ENCODE measurements at regions not wholly inside any gene's neighbourhood (a gene's known extent, or its start where the extent isn't known, plus 50 kb on each side); places are given as distances from the start of the nearest gene placed in this dataset.

DNA sequence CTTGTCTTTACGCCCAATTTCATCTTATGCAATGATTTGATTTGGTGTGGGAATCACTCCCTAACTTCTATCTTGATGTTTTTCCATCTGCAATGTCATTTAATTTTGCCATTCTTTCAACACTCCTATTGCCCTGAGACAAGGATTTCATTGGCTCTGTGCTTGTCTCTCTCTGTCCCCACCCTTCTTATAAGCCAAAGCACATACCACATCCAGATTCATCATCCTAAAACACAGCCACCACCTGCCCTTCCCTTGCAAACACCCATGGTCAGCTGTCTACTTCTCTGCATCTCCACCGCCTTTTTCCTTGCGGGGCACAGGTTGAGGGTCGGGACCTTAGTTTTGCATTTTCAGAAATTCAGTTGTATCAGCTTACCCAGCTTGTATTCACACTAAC lies 225.8 kb upstream of the SOX21 start:
- TF ChIP-seq, protein P1, sequence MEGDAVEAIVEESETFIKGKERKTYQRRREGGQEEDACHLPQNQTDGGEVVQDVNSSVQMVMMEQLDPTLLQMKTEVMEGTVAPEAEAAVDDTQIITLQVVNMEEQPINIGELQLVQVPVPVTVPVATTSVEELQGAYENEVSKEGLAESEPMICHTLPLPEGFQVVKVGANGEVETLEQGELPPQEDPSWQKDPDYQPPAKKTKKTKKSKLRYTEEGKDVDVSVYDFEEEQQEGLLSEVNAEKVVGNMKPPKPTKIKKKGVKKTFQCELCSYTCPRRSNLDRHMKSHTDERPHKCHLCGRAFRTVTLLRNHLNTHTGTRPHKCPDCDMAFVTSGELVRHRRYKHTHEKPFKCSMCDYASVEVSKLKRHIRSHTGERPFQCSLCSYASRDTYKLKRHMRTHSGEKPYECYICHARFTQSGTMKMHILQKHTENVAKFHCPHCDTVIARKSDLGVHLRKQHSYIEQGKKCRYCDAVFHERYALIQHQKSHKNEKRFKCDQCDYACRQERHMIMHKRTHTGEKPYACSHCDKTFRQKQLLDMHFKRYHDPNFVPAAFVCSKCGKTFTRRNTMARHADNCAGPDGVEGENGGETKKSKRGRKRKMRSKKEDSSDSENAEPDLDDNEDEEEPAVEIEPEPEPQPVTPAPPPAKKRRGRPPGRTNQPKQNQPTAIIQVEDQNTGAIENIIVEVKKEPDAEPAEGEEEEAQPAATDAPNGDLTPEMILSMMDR (IDR thresholded peaks at IDR 0.05): no peak
- TF ChIP-seq POLR2A (IDR thresholded peaks at IDR 0.05): no peak

All from sigmoid colon (tissue), 3 donors.